Large intestine (tissue), 3 donors: ENCODE measurements at regions not wholly inside any gene's neighbourhood (a gene's known extent, or its start where the extent isn't known, plus 50 kb on each side); places are given as distances from the start of the nearest gene placed in this dataset.
A peak's percentile ranks its signal among the peaks of the same experiment; 100 is the strongest.

Experiments used
- DNase-seq, 2 donors: peaks; one replicate each; pipeline versions ENCODE4 v3.0.0 to v3.0.0-alpha.2; 2013
- H3K27ac ChIP-seq: one replicate; pipeline ENCODE4 v1.5.1; 2013; ENCODE audit warnings: low read length
- H3K27me3 ChIP-seq: 2 replicates; pipeline ENCODE4 v1.6.1; 2013; ENCODE audit warnings: low read length; ENCODE audit not compliant: control insufficient read depth, insufficient read depth
- H3K36me3 ChIP-seq: 2 replicates; pipeline ENCODE4 v1.6.1; 2013; ENCODE audit warnings: low read length; ENCODE audit not compliant: control insufficient read depth, insufficient read depth
- H3K4me1 ChIP-seq: one replicate; pipeline ENCODE4 v1.6.1; 2013; ENCODE audit warnings: low read length; ENCODE audit not compliant: control insufficient read depth, insufficient read depth
- H3K4me3 ChIP-seq: one replicate; pipeline ENCODE4 v1.5.1; 2013; ENCODE audit warnings: low read length
- H3K9me3 ChIP-seq: one replicate; pipeline ENCODE4 v1.6.1; 2013; ENCODE audit warnings: mild to moderate bottlenecking, low read depth, low read length, moderate library complexity; ENCODE audit not compliant: control insufficient read depth
- WGBS: methylation state at CpG from one replicate; pipeline ENCODE4 v1.1.5; 2013; ENCODE audit warnings: low lambda C conversion rate; ENCODE audit not compliant: insufficient coverage; 5-methylcytosine and 5-hydroxymethylcytosine counted together

DNA sequence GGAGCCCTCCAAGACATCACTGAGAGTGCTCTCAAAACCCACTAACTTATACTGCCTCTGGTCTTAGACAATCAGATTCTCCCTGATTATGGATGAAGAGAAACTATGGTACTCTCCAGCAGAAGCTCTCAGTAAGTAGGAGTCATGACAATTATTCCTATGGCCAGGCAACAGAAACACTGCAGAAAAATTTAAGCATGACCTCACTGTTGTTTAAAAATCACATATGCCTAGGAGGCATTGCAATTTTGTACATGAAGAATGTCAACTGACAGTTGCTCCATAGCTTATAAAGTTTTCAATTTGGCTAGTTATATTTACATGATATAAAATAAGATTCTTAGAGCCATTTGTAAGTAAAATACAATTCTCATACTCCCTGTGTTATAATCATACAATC, 105.9 kb upstream of the LSM8 start:
- DNase-seq, result no peak
- Histone ChIP-seq H3K36me3 (no peaks in the 10 kb centered on the region), H3K27ac (no peak overlapping the region), H3K4me3 (no peak overlapping the region), H3K27me3 (no peaks in the 10 kb centered on the region), H3K9me3 (no peaks in the 10 kb centered on the region), H3K4me1 (no peaks in the 10 kb centered on the region)

DNA sequence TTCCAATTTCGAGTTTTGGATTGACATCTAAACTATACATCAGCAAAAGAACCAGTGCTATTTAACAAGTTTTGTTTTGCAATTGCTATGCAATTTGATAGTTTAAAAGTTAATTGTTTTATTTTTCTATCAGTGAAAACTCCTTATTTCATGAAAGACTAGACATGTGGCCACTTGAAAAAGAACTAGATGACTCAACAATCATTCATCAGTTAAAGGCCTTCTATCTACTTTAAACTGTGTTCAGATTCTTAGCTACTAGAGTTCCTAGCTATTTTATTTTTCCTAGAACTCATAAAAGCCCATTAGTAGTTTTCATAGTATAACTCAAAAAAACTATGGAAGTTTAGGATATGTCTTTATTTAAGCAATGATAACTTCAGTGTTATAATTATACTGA, 104.6 kb upstream of the LSM8 start:
- Histone ChIP-seq H3K36me3 (no peaks in the 10 kb centered on the region), H3K27ac (no peak overlapping the region), H3K4me3 (no peak overlapping the region), H3K4me1 (no peaks in the 10 kb centered on the region), H3K9me3 (no peaks in the 10 kb centered on the region), H3K27me3 (no peaks in the 10 kb centered on the region)
- no peak for DNase-seq
- WGBS, result 89% methylated on average over 1 of the region's 1 CpG

GRCh38 chr7:118080947-118081346, 103.0 kb upstream of the LSM8 start:
- no peaks in the 10 kb centered on the region for H3K27me3 ChIP-seq
- peak in 1 of 2 donors; percentile 5 for DNase-seq
- WGBS, result 88% methylated on average over 1 of the region's 3 CpGs

DNA sequence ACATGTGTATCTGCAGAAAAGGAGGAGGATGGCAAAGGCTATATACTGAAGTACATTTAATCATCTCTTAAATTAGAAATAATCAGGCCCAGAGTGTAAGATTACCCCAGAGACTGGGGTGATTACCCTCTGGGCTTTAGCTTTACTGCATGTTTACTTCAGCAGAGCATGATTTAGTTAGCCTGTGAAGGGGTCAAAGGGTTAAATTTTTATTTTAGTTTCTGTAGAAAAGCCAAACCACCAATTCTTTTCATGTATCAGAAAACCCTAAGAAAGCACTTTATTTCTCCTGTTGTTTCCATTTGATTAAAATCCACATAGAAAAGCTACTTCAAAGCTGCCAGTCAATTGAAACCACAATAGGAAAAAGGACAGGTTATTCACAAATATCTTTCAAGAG, 101.5 kb upstream of the LSM8 start:
- Histone ChIP-seq H3K4me1 (no peaks in the 10 kb centered on the region), H3K36me3 (no peaks in the 10 kb centered on the region), H3K27ac (no peak overlapping the region), H3K9me3 (no peaks in the 10 kb centered on the region), H3K4me3 (no peak overlapping the region), H3K27me3 (no peaks in the 10 kb centered on the region)
- DNase-seq, result no peak

More at GRCh38 chr7:118080947-118081346, 103.0 kb upstream of the LSM8 start:
- H3K9me3 ChIP-seq, result no peaks in the 10 kb centered on the region
- H3K27ac ChIP-seq, result no peak overlapping the region
- H3K4me1 ChIP-seq, result no peaks in the 10 kb centered on the region
- H3K36me3 ChIP-seq, result no peaks in the 10 kb centered on the region
- H3K4me3 ChIP-seq, result no peak overlapping the region

DNA sequence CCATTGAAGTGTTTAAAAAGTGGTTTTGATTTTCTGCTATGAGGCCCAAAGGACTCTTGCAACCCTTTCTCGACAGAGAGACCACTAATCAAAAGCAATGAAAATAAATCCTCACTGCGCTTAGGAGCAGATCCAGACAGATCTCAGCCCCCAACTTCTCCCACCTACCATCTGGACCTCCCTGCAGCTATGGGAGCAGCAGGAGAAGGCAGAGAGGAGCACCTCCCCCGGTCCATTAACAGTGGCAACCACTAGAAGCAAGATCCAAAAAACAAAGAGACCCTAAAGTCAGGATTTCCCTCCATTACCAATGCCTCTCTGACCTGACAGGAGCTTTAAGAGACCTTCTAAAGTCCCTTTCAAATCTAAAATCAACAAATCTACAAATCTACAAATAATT, 99.0 kb upstream of the LSM8 start:
- no peak for DNase-seq
- Histone ChIP-seq H3K27ac (no peak overlapping the region), H3K27me3 (no peaks in the 10 kb centered on the region), H3K4me1 (no peaks in the 10 kb centered on the region), H3K36me3 (no peaks in the 10 kb centered on the region), H3K9me3 (no peaks in the 10 kb centered on the region), H3K4me3 (no peak overlapping the region)
- 60% methylated on average over 1 of the region's 3 CpGs for WGBS

DNA sequence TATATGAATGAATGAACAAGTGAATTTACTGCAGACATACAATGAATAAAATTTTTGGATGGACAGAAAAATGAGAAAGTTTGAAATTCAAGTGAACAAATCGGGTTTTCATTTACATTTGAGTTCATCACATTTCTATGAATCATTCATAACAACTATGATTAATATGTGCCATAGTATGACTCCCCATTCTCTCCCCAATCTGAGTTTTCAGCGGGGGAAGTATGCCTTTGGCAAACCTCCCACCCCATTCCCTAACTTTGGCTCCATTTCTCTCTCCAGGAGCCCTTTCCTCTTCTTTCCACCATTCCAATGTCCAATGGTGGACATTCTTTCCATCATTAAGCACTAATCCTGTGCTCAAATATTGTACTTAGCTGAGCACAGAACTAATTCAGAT, 96.8 kb upstream of the LSM8 start:
- no peaks in the 10 kb centered on the region for H3K4me1 ChIP-seq
- H3K9me3 ChIP-seq, result no peaks in the 10 kb centered on the region
- WGBS, result 40% methylated on average over 1 of the region's 2 CpGs
- no peaks in the 10 kb centered on the region for H3K27me3 ChIP-seq
- no peak for DNase-seq
- no peak overlapping the region for H3K27ac ChIP-seq
- H3K4me3 ChIP-seq, result no peak overlapping the region
- H3K36me3 ChIP-seq, result no peaks in the 10 kb centered on the region

DNA sequence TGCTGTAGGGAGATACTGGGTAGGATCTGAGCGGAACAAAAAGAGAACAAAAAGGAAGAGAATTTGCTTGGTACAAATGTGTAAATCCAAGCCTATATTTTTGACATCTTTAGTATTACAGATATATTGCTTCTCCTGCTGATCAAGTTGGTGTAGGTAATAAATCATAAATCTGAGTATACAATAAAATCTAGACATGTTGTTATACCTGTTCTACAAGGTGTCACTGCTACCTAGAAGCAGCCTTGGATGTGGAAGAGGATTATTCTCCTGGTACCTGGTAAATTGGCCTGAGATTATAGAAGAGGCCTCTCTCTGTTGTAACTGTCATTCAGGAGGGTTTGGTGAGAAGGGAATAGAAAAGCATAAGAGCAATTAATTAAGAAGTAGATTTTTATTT, 89.9 kb upstream of the LSM8 start:
- Histone ChIP-seq H3K9me3 (no peaks in the 10 kb centered on the region), H3K4me1 (no peaks in the 10 kb centered on the region), H3K36me3 (no peaks in the 10 kb centered on the region), H3K27me3 (no peaks in the 10 kb centered on the region), H3K27ac (no peak overlapping the region), H3K4me3 (no peak overlapping the region)
- DNase-seq, result no peak
- WGBS, result no CpG with 5 or more reads among the region's 1 CpG

DNA sequence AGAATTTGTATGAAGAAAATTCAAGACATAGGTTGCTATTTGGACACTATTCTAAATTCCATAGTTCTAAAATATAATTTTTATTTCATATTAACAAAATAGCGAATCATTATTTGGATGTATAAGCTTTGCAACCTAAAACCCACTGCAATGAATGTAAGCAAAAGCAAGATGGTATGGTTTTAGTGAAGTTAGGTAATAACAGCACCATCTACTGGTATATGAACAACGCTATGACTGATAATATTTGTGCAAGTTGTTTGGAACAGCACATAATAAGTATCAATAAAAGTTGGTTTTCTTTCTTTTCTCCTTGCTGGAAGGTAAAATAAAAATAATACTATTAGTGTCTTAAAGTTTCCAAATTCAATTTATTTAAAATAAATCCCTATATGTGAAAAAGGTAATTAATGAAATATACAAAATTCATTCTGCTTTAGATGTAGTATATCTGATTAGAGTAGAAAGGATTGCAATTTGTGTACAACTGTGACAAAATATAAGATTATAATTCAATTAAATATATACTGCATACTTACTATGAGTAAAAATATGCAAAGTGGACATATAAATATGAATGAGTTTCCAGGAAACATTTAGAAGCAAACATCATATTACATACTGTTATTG, 79.0 kb upstream of the LSM8 start:
- H3K36me3 ChIP-seq, result no peaks in the 10 kb centered on the region
- H3K27me3 ChIP-seq, result no peaks in the 10 kb centered on the region
- no peaks in the 10 kb centered on the region for H3K4me1 ChIP-seq
- DNase-seq, result peak; percentile 12 to 15
- H3K9me3 ChIP-seq, result no peaks in the 10 kb centered on the region
- no peak overlapping the region for H3K4me3 ChIP-seq
- H3K27ac ChIP-seq, result no peak overlapping the region
- 9% methylated on average over 1 of the region's 2 CpGs for WGBS

- H3K27me3 ChIP-seq, result no peaks in the 10 kb centered on the region
- 33% methylated on average over 2 of the region's 2 CpGs for WGBS
- no peak overlapping the region for H3K27ac ChIP-seq
- no peaks in the 10 kb centered on the region for H3K9me3 ChIP-seq
- DNase-seq, result peak in 1 of 2 donors; percentile 22
- H3K4me3 ChIP-seq, result no peak overlapping the region
- H3K4me1 ChIP-seq, result no peaks in the 10 kb centered on the region
- H3K36me3 ChIP-seq, result no peaks in the 10 kb centered on the region
These were observed 74.4 kb upstream of the LSM8 start for GRCh38 chr7:118109607-118110006.

DNA sequence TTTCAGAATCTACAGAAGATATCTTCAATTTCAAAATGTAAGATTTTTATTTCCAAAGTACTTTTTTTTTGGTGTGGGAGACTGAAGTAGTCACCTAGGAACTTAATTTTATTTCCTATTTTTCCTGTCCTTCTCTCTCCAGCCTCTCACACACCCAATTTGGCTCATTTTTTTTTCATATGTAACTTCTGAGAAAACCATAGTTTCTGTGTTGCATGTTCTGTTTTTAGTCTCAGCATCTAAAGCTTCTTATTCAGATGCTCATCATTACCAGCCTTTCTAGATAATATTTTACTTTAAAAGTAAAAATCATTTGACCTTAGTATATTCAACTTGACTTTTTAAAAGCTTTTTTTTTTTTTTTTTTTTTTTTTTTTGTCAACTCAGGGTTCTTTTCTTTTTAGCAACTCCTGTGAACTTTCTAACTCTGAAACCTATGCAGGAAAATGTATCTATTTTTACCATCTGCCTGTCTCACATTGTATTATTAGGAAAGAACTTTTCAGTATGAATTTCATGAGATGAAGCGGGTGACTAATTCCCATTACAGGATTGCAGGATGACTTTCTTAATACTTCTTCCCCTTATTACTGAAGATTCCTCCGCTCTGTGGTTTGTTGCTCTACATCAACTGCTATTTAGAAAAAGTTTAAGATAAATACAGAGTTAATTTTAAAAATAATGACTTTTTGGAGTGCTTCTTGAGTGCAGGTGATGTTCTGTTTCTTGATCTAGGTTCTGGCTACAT, 73.6 kb upstream of the LSM8 start:
- DNase-seq, result no peak
- Histone ChIP-seq H3K27ac (no peak overlapping the region), H3K27me3 (no peaks in the 10 kb centered on the region), H3K36me3 (no peaks in the 10 kb centered on the region), H3K4me1 (no peaks in the 10 kb centered on the region), H3K4me3 (no peak overlapping the region), H3K9me3 (no peaks in the 10 kb centered on the region)
- WGBS, result 100% methylated on average over 1 of the region's 2 CpGs

DNA sequence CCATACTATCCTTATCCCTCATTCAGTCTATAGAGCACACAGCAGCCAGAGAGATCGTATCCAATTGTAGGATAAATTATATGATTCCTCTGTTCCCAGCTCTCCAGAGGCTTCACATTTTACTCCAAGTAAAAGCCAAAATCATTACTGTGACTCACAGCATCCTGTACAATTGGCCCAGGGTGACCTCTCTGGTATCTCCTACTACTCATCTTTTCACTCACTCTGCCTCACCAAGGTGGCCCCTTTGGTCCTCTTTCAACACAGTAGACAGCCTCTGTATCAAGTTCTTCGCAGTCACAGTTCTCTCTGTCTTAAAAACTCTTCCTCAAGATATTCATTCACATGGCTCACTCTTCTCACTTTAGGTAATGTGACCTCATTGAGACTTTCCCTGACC, 72.6 kb upstream of the LSM8 start:
- Histone ChIP-seq H3K4me1 (no peaks in the 10 kb centered on the region), H3K9me3 (no peaks in the 10 kb centered on the region), H3K27ac (no peak overlapping the region), H3K4me3 (no peak overlapping the region), H3K27me3 (no peaks in the 10 kb centered on the region), H3K36me3 (no peaks in the 10 kb centered on the region)
- DNase-seq, result no peak
- 75% methylated on average over 1 of the region's 2 CpGs for WGBS
